ENCODE measurements at regions not wholly inside any gene's neighbourhood (a gene's known extent, or its start where the extent isn't known, plus 50 kb on each side); places are given as distances from the start of the nearest gene placed in this dataset.

- DNase-seq, result no peak
These were observed 358.9 kb downstream of the GPAT3 start for GRCh38 chr4:83894831-83895230.

- DNase-seq, result no peak
These were observed 354.9 kb downstream of the GPAT3 start for GRCh38 chr4:83890816-83891215.

DNA sequence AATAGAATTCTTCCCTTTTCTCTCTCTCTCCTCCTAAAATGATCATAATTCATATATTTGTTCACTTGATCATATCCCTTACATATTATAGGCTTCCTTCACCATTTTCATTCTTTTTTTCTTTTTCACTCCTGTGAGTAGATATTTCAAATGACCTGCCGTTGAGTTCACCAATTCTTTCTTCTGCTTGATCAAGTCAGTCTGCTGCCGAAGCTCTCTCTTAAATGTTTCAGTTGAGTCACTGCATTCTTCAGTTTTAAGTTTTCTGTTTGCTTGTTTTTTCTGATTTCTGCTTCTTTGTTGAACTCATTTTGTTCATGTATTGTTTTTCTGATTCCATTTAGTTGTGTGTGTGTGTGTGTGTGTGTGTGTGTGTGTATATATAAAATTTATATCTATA is 354.3 kb downstream of the GPAT3 start:
- DNase-seq, result no peak

- DNase-seq, result no peak
These were observed 353.9 kb downstream of the GPAT3 start for GRCh38 chr4:83889802-83890201.

- no peak for DNase-seq
These were observed 349.6 kb downstream of the GPAT3 start for GRCh38 chr4:83885256-83886182.

- no peak for DNase-seq
These were observed 340.1 kb downstream of the GPAT3 start for GRCh38 chr4:83876047-83876446.

- DNase-seq, result no peak
These were observed 339.5 kb downstream of the GPAT3 start for GRCh38 chr4:83875437-83875836.

DNA sequence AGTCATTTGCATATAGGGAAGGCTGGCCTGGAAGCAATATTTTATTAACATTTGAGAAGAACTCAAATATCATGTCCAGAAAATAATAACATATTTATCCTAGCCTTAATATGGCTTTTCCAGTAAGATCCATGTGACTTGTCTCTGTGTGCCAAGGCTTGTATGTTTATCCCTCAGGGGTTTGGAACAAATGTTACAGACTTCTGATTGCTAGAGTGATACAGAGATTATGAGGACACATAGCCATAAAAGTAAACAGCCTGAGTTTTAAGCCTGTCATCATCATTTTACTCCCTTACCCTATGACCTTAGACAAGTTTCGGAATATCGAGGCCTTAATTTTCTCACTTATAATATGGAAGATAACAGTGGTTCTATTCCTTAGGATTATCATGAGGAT is 338.1 kb downstream of the GPAT3 start:
- no peak for DNase-seq

DNA sequence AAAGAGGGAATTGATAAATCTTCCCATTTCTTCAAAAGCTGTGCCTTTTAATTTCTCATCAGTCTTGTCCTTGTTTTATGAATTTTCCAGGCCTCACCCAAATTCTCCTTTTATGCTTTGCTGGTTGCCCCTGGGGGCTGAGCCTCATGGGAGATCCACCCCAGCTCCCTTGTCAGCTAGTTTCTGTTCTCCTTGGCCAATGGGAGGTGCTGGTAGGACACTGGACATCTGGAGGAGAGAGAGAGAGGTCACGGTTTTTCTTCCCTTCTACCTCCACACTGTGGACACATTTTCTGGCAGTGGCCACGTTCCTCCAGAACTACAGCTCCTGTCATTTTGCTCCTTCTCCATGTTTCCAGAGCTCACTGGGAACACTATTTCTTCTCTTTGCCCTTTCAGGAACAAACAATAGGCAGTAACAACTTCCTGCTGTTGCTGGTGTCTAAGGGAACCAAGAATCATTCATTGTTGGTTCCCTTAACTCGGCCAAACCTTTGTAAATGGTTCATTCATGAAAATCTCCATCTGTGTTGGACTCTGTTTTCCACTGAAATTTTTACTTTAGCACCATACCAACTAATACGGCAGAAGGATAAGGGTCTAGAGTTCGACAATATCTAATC is 334.5 kb downstream of the GPAT3 start:
- no peak for DNase-seq

DNA sequence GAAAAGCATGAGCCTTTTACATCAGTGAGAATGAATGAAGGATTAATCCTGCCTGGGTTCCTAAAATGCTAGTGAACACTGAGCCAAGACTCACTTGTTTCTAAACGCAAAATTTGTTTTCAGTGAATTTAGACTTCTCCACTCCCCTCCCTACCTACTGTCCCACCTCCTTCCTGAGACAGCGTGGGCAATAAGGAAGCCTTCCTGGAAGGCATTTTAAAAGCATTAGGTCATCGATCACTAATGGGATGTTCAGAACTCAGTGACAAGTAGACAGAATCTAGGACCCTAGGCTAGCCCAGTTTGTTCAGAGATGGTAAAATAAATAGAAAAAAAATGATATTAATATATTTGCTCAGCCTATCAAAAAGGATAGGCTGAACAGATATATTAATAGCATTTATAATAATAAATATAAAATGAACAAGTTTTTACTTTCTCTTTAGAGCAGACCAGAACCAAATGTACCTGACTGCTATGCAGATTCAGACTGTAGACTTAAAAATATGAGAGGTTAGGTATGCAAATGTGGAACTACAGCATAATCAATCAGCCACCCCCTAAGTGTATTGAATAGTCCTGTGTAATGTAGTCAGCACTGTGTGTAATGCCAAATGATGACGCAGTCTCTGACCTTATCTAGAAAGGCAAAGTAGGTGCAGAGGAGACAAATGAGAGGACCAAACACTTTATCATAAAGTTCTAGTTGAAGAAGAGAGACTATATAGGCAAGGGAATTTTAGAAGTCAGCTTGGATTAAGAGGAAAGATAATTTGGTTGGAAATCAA is 331.1 kb downstream of the GPAT3 start:
- no peak for DNase-seq

DNA sequence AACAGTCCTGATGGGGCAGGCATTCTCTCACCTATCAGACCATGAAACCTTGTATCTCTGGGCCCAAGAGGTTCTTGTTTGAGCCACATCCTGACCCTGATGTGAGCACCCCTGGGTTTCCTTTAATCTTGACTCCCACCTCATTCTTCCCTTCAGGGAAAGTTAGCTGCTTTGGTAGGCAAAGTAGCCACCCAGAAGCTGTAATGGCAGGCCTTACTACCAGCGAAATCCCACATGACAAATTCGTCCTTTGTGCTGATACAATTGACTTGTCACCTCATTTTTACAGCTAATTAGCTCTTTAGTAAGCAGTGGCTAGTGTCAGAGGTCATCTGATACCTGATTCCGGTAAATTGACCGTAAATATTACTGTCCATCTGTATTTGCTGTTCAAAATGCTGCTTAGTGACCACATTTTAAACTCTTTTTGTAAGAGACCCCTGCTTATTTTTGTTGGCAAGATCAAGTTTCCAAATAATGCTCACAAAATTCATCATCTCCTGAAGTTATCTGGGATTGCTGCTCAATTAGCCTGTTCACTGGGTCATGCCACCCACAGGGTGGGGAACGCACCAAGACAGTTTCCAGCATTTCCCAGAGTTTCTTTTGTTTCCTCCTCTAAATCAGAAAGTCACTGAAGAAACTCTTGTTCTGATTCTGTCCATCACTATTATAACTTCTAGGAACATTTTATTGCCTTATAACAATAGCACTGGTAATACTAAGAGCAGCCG is 329.7 kb downstream of the GPAT3 start:
- DNase-seq, result no peak

- DNase-seq, result no peak
These were observed 328.3 kb downstream of the GPAT3 start for GRCh38 chr4:83864097-83864817.

DNA sequence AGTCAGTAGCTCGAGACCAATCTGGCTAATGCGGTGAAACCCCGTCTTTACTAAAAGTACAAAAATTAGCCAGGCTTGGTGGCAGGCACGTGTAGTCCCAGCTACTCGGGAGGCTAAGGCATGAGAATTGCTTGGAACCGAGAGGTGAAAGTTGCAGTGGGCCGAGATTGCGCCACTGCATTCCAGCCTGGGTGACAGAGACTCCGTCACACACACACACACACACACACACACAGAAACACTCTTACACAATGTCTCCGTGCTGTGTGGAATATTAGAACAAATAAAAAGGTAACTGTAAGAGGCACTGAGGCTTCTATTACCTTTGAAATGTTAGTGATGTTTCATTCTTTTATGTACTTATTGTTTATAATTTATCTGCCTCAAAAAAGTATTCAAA is 326.6 kb downstream of the GPAT3 start:
- no peak for DNase-seq

DNA sequence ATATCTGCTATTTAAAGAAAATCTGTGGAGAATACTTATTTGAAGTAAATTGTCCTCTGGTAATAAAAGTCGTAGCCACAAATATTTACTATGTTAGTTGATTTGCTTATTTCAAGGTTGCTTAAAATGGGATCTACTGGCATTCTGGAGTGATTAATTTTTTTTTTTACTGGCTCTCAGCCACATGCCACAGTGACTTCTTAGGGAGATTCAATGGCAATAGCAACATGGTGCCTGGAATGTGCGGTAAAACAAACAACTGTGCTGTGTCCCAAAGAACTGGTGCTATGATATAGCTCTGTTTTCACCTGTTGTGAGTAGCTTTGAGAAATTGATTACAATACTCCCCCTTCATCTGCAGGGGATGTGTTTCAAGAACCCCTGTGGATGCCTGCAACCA is 324.3 kb downstream of the GPAT3 start:
- no peak for DNase-seq

DNA sequence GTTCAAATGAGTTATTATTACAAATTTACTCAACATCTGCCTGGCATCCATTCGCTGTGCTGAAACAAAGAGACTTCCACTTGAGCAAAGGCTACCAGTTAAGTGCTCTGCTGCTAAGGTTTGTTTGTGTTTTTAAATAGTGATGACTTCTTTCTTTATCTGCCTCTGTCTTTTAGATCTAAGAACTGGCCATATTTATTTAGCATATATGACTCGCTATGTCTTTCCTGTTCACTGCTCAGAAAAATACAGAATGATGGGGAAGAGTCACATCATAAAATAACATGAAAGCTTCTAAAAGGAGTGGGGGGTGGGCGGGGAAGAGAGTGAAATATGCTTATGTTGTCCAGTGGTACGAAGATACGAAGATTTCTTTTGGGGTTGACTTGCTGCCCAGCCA is 322.2 kb downstream of the GPAT3 start:
- no peak for DNase-seq

DNA sequence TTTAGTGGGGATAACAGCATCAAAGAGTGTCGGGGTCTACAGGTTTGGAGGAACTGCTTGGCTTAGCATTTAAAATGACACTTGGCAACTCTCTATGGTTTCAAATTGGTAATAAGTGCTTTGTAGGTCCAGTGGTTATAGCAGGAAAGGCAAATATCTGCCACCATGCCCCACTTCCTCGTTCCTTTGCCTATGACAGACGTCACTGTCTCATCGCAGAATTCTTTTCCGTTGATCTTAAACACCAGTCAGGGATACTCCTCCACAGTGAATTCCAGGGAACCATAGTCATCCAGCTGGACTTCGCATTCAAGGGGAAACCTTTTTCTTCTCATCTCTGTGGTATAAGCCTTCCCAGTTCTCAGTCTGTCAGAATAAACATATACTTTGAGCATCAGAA is 319.1 kb downstream of the GPAT3 start:
- no peak for DNase-seq

GRCh38 chr4:83852085-83852451 is 316.2 kb downstream of the GPAT3 start:
- DNase-seq, result no peak

DNA sequence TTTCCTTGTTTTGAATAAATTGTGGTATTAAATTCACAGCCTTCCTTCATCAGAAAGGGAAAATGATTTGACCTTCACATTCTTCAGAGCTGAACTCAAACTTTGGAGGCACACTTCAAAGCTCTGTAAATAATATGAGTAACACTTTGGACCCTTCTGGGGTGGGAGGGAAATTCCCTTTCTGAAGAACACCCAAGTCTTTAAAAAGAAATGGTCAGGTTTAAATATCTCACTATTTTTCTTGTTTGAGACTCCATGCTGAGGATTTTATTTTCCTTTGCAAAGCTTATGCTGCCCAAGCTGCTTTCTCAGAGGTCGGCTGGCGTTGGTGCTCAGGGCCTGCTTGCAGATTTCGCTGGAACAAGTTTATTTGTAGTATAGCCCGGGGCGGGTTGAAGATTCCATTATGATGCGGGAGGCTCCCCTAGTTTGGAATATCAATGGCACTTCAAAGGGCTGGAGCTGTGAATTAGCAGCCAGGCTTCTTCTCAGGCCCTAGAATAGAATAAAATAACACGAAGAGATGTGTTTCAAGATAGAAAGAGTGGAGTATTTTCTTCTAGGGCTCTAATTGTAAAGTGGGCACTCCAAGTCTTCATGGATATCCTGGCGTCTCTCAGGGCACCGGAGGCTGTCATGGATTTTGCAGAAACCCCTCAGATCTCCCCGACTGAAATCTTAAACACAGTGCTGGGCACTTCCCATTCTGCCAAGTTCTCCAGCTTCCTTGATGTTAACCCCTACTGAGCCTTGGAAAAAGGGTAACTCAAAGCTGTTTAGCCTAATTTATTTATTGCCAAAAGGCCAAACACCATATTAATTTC is 315.6 kb downstream of the GPAT3 start:
- DNase-seq, result no peak

DNA sequence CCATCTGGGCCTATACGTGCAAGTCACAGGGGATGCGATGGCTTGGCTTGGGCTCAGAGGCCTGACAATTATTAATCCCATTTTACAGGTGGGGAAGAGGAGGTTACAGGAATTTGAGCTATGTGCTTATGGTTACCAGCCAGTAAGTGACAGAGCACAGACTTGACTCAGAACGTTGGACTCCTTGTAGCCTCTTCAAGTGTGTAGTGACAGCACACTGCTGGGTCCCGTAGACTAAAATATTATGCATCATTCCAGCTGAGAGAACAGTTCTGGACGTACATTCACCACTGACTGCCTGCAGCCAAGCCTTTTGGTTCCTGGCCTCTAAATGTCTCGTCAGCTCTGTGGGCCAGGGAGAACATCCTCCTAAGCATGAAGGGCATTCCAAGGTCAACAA is 314.5 kb downstream of the GPAT3 start:
- no peak for DNase-seq

DNA sequence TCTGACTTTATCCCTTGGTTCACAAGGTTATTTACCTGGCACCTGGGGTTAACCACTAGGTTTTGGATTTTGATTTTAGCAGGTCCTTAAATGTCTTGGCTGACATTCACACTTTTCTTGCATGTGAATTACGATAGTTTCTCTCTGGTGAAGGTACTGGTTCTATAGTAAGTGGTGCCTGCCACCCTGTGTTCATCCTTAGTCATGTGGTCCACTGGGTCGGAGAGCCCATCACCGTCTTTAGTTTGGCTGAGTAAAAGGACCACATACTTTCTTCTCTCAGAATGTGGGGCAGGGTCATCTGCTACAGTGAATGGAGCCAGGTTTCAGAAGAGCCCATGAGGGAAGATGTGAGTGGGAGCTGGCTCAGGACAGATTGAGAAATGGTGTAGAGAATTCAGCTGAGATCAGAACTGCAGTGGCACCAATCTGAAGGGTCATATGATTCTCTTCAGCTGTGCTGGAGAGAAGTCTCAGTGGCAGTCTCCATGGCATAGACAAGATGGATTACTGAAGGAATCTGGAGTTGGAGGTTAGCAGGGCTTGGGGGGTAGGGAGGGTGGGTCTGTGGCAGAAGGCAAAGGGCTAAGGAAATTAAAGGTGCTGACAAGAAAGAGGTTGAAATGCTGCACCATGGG is 310.4 kb downstream of the GPAT3 start:
- no peak for DNase-seq

DNA sequence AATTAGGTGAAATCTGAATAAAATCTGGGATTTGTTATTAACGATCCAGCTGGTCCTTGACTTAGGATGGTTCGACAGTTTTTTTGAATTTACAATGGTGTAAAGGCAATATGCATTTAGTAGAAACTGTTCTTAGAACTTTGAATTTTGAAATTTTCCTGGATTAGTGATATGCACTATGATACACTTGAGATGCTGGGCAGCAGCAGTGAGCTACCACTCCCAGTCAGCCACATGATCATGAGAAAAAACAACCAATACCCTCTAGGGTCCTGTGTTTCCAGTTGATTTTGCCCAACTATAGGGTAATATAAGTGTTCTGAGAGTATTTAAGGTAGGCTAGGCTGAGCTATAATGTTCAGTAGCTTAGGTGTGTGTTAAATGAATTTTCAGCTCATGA is 303.7 kb downstream of the GPAT3 start:
- DNase-seq, result no peak
